NCI-H526 treated with DMSO at 0.1 percent for 48 hours (cell line): ENCODE measurements at regions not wholly inside any gene's neighbourhood (a gene's known extent, or its start where the extent isn't known, plus 50 kb on each side); places are given as distances from the start of the nearest gene placed in this dataset.
"Not testable (repeated sequence)": the region's sequence is repeated elsewhere in the genome, so short reads cannot be mapped to it uniquely, and the experiment has no call there.

Experiments used
- DNase-seq: peaks from one replicate; lab custom pipeline; 2025; lab: John Stamatoyannopoulos, UW

GRCh38 chr1:81738875-81739274 lies 61.9 kb upstream of the ADGRL2 start:
- no peak for DNase-seq

- DNase-seq = no peak
Measured at GRCh38 chr1:81733480-81733879, 67.3 kb upstream of the ADGRL2 start.

GRCh38 chr1:81731989-81732388 lies 68.7 kb upstream of the ADGRL2 start:
- DNase-seq = no peak

GRCh38 chr1:81730881-81731280 lies 69.9 kb upstream of the ADGRL2 start:
- no peak for DNase-seq

- not testable (repeated sequence) for DNase-seq
Measured at GRCh38 chr1:81730299-81730698, 70.4 kb upstream of the ADGRL2 start.

- DNase-seq = no peak
Measured at GRCh38 chr1:81729818-81730217, 70.9 kb upstream of the ADGRL2 start.

- no peak for DNase-seq
Measured at GRCh38 chr1:81729239-81729638, 71.5 kb upstream of the ADGRL2 start.

- no peak for DNase-seq
Measured at GRCh38 chr1:81725823-81726222, 74.9 kb upstream of the ADGRL2 start.

- not testable (repeated sequence) for DNase-seq
Measured at GRCh38 chr1:81722631-81723328, 78.0 kb upstream of the ADGRL2 start.

- DNase-seq = not testable (repeated sequence)
Measured at GRCh38 chr1:81720256-81720655, 80.5 kb upstream of the ADGRL2 start.

- no peak for DNase-seq
Measured at GRCh38 chr1:81717230-81717629, 83.5 kb upstream of the ADGRL2 start.

GRCh38 chr1:81715391-81715790 lies 85.3 kb upstream of the ADGRL2 start:
- DNase-seq = no peak

GRCh38 chr1:81714636-81715035 lies 86.1 kb upstream of the ADGRL2 start:
- no peak for DNase-seq

GRCh38 chr1:81712425-81712824 lies 88.3 kb upstream of the ADGRL2 start:
- DNase-seq = no peak

GRCh38 chr1:81710857-81711256 lies 89.9 kb upstream of the ADGRL2 start:
- no peak for DNase-seq

- DNase-seq = no peak
Measured at GRCh38 chr1:81708250-81708649, 92.5 kb upstream of the ADGRL2 start.

- DNase-seq = no peak
Measured at GRCh38 chr1:81706650-81707435, 93.9 kb upstream of the ADGRL2 start.

- DNase-seq = no peak
Measured at GRCh38 chr1:81703756-81704463, 96.8 kb upstream of the ADGRL2 start.

- DNase-seq = no peak
Measured at GRCh38 chr1:81703391-81703755, 97.4 kb upstream of the ADGRL2 start.

- no peak for DNase-seq
Measured at GRCh38 chr1:81702903-81703302, 97.8 kb upstream of the ADGRL2 start.

GRCh38 chr1:81702079-81702715 lies 98.5 kb upstream of the ADGRL2 start:
- no peak for DNase-seq

GRCh38 chr1:81700728-81701470 lies 99.8 kb upstream of the ADGRL2 start:
- no peak for DNase-seq
